ENCODE measurements at regions not wholly inside any gene's neighbourhood (a gene's known extent, or its start where the extent isn't known, plus 50 kb on each side); places are given as distances from the start of the nearest gene placed in this dataset.

DNA sequence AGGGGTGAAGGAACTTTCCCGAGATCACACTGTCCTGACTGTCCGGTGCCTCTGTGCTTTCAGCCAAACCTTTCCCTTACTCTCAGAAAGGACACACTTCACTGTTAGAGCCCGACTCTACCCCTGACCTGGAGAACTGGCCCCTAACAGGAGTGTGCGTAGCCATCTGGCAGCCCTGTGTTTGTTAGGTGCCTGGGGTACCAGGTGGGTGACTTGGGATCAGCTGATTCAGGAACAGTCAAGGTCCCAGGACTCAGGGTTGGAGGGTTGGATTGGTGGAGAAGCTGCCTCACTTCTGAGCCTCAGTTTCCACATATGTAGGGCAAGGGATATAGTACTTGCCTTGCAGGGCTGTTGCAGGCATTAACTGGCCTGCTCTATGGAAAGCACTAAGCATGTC is 98.3 kb upstream of the SLC6A11 start:
- Histone ChIP-seq H3K4me1 (ENCODE audit: control insufficient read depth in 1 of 2, insufficient read depth in 2 of 2, low read length in 2 of 2) (no peaks in the 10 kb centered on the region), H3K79me2 (ENCODE audit: insufficient read depth, low read length) (no peaks in the 10 kb centered on the region), H3K4me2 (ENCODE audit: low read length) (no peak overlapping the region), H3K27me3 (ENCODE audit: insufficient read depth, low read length) (peaks cover 32% of the 10 kb centered on the region), H3K9me2 (ENCODE audit: insufficient read depth) (no peaks in the 10 kb centered on the region), H4K20me1 (ENCODE audit: insufficient read depth) (no peaks in the 10 kb centered on the region), H3K36me3 (ENCODE audit: control insufficient read depth in 1 of 2, insufficient read depth in 2 of 2, low read length in 2 of 2) (no peaks in the 10 kb centered on the region), H3K9me3 (ENCODE audit: control insufficient read depth in 1 of 2, insufficient read depth in 1 of 2, low read depth in 1 of 2, low read length in 2 of 2) (peaks cover 0 to 3% of the 10 kb centered on the region in 2 experiments; a peak in 1 of 4 replicates), H3K27ac (ENCODE audit: low read depth, low read length) (no peak overlapping the region), H3K9ac (ENCODE audit: low read length) (no peak overlapping the region), H2AFZ (ENCODE audit: low read depth, low read length, poor library complexity, severe bottlenecking) (no peak overlapping the region), H3K4me3 (replicated peaks in 1 of 2; ENCODE audit: low read depth in 1 of 2, low read length in 2 of 2) (no peak overlapping the region)
- no TSS peak for BruUV-seq (replicated peaks)
- ATAC-seq (no peak), DNase-seq (ENCODE audit: low read depth, low spot score) (no peak)
- TF ChIP-seq EGR1 (IDR thresholded peaks at IDR 0.05; ENCODE audit: low read depth) (no peak), CEBPB (IDR thresholded peaks at IDR 0.05; ENCODE audit: low read depth) (no peak), FOSL1 (IDR thresholded peaks at IDR 0.05; ENCODE audit: low read depth) (no peak), SIN3A (IDR thresholded peaks at IDR 0.05; ENCODE audit: low read depth) (no peak), EZH2phosphoT487 (IDR thresholded peaks at IDR 0.05; ENCODE audit: borderline replicate concordance) (no peak), POLR2AphosphoS5 (IDR thresholded peaks at IDR 0.05; ENCODE audit: low read depth, low read length) (no peak), TCF7L2 (IDR thresholded peaks at IDR 0.05; ENCODE audit: borderline replicate concordance, extremely low read depth, insufficient read depth, insufficient read length) (no peak), YY1 (IDR thresholded peaks at IDR 0.05; ENCODE audit: extremely low read depth, insufficient replicate concordance, low read depth, low read length) (no peak), ELF1 (IDR thresholded peaks at IDR 0.05; ENCODE audit: borderline replicate concordance, low read depth) (no peak), CBX3 (IDR thresholded peaks at IDR 0.05; ENCODE audit: low read depth) (no peak), POLR2A (IDR thresholded peaks at IDR 0.05; ENCODE audit: borderline replicate concordance, extremely low read depth, insufficient read depth, insufficient read length) (no peak), ZFX (IDR thresholded peaks at IDR 0.05) (no peak)
- TF ChIP-seq, protein P1, sequence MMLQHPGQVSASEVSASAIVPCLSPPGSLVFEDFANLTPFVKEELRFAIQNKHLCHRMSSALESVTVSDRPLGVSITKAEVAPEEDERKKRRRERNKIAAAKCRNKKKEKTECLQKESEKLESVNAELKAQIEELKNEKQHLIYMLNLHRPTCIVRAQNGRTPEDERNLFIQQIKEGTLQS (IDR thresholded peaks at IDR 0.05): no peak
- TF ChIP-seq, protein P2, sequence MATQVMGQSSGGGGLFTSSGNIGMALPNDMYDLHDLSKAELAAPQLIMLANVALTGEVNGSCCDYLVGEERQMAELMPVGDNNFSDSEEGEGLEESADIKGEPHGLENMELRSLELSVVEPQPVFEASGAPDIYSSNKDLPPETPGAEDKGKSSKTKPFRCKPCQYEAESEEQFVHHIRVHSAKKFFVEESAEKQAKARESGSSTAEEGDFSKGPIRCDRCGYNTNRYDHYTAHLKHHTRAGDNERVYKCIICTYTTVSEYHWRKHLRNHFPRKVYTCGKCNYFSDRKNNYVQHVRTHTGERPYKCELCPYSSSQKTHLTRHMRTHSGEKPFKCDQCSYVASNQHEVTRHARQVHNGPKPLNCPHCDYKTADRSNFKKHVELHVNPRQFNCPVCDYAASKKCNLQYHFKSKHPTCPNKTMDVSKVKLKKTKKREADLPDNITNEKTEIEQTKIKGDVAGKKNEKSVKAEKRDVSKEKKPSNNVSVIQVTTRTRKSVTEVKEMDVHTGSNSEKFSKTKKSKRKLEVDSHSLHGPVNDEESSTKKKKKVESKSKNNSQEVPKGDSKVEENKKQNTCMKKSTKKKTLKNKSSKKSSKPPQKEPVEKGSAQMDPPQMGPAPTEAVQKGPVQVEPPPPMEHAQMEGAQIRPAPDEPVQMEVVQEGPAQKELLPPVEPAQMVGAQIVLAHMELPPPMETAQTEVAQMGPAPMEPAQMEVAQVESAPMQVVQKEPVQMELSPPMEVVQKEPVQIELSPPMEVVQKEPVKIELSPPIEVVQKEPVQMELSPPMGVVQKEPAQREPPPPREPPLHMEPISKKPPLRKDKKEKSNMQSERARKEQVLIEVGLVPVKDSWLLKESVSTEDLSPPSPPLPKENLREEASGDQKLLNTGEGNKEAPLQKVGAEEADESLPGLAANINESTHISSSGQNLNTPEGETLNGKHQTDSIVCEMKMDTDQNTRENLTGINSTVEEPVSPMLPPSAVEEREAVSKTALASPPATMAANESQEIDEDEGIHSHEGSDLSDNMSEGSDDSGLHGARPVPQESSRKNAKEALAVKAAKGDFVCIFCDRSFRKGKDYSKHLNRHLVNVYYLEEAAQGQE (IDR thresholded peaks at IDR 0.05; ENCODE audit: low read depth): no peak
- TF ChIP-seq, protein P3, sequence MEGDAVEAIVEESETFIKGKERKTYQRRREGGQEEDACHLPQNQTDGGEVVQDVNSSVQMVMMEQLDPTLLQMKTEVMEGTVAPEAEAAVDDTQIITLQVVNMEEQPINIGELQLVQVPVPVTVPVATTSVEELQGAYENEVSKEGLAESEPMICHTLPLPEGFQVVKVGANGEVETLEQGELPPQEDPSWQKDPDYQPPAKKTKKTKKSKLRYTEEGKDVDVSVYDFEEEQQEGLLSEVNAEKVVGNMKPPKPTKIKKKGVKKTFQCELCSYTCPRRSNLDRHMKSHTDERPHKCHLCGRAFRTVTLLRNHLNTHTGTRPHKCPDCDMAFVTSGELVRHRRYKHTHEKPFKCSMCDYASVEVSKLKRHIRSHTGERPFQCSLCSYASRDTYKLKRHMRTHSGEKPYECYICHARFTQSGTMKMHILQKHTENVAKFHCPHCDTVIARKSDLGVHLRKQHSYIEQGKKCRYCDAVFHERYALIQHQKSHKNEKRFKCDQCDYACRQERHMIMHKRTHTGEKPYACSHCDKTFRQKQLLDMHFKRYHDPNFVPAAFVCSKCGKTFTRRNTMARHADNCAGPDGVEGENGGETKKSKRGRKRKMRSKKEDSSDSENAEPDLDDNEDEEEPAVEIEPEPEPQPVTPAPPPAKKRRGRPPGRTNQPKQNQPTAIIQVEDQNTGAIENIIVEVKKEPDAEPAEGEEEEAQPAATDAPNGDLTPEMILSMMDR (IDR thresholded peaks at IDR 0.05 in 2 of 3, conservative IDR thresholded peaks at IDR 0.05 in 1 of 3; ENCODE audit: borderline replicate concordance in 1 of 3, insufficient read depth in 1 of 3, low read depth in 2 of 3, low read length in 2 of 3): no peak
- TF ChIP-seq, protein P4, sequence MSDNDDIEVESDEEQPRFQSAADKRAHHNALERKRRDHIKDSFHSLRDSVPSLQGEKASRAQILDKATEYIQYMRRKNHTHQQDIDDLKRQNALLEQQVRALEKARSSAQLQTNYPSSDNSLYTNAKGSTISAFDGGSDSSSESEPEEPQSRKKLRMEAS (IDR thresholded peaks at IDR 0.05): no peak
- ChIA-PET CTCF (no interaction called here), RAD21 (ENCODE audit: low non-redundant PET in 1 of 2, low total read pairs in 2 of 2, uncharacterized antibody in 2 of 2, unreplicated experiment in 2 of 2) (no interaction called here), POLR2A (no interaction called here)
- intact Hi-C loops (cut with micrococcal nuclease): no loop called here

All from HCT116 (cell line).